Endothelial cell of umbilical vein (primary cell): ENCODE measurements at regions not wholly inside any gene's neighbourhood (a gene's known extent, or its start where the extent isn't known, plus 50 kb on each side); places are given as distances from the start of the nearest gene placed in this dataset.

Experiments
- CTCF ChIP-seq, 2 donors: IDR thresholded peaks; 1 replicate in 1 of 2; 2 replicates in 1 of 2; pipeline ENCODE4 v1.5.1; 2011; ENCODE audit warnings: low read length in 2 of 2, mild to moderate bottlenecking in 2 of 2, moderate library complexity in 2 of 2, control low read depth in 1 of 2, inconsistent platforms in 1 of 2, low read depth in 1 of 2; ENCODE audit not compliant: insufficient read depth in 1 of 2; ENCODE audit errors: extremely low read depth in 1 of 2
- EZH2 ChIP-seq: IDR thresholded peaks from 2 replicates; pipeline ENCODE4 v1.6.1; 2012; ENCODE audit warnings: borderline replicate concordance, low read depth, mild to moderate bottlenecking, moderate library complexity, low read length, inconsistent platforms; ENCODE audit not compliant: severe bottlenecking
- MYC ChIP-seq: IDR thresholded peaks from one replicate; pipeline ENCODE4 v1.6.1; 2011; ENCODE audit warnings: mild to moderate bottlenecking, low read depth, low read length
- POLR2A ChIP-seq: IDR thresholded peaks from 2 replicates; pipeline ENCODE4 v1.6.1; 2012; ENCODE audit warnings: low read depth, mild to moderate bottlenecking, control low read depth, low read length
- POLR2AphosphoS5 ChIP-seq: IDR thresholded peaks from 2 replicates; pipeline ENCODE4 v1.6.1; 2012; ENCODE audit warnings: low read depth, mild to moderate bottlenecking, control low read depth, low read length, moderate library complexity; ENCODE audit not compliant: insufficient read depth

GRCh38 chr11:23205156-23205871 is 345.0 kb upstream of the CCDC179 start:
- TF ChIP-seq POLR2AphosphoS5 (no peak), CTCF (IDR thresholded peaks at IDR 0.05; ENCODE audit: extremely low read depth in 1 of 2, insufficient read depth in 1 of 2, low read depth in 1 of 2, low read length in 2 of 2) (no peak), EZH2 (no peak), POLR2A (no peak), MYC (no peak)
